ENCODE measurements at regions not wholly inside any gene's neighbourhood (a gene's known extent, or its start where the extent isn't known, plus 50 kb on each side); places are given as distances from the start of the nearest gene placed in this dataset.
"Not testable (repeated sequence)": the region's sequence is repeated elsewhere in the genome, so short reads cannot be mapped to it uniquely, and the experiment has no call there.

- Histone ChIP-seq H3K9me3 (no peaks in the 10 kb centered on the region), H3K27me3 (replicated peaks in 1 of 2; ENCODE audit: control insufficient read depth in 2 of 2, extremely low read depth in 1 of 2, insufficient read depth in 2 of 2, low read length in 1 of 2) (no peaks in the 10 kb centered on the region), H3K36me3 (ENCODE audit: control insufficient read depth in 2 of 2, extremely low read depth in 1 of 2, insufficient read depth in 1 of 2, low read length in 1 of 2) (no peaks in the 10 kb centered on the region), H3K4me3 (ENCODE audit: control insufficient read depth in 1 of 2, extremely low read depth in 1 of 2, low read length in 1 of 2) (no peak overlapping the region), H3K4me1 (ENCODE audit: control insufficient read depth in 1 of 2, extremely low read depth in 1 of 2, insufficient read depth in 2 of 2, low read length in 2 of 2) (no peaks in the 10 kb centered on the region), H3K27ac (ENCODE audit: low read length) (no peak overlapping the region)
- Mint-ChIP-seq H3K9me3 (no peaks in the 10 kb centered on the region), H3K4me3 (no peak overlapping the region), H3K36me3 (no peaks in the 10 kb centered on the region), H3K27ac (no peak overlapping the region), H3K27me3 (peaks cover 7 to 8% of the 10 kb centered on the region in 2 donors), H3K4me1 (peaks cover 0 to under 1% (median 0%) of the 10 kb centered on the region in 3 donors)
- CTCF ChIA-PET, result no interaction called here
- POLR2A ChIA-PET, result no interaction called here
- WGBS (ENCODE audit: insufficient coverage), result no CpG with 5 or more reads among the region's 3 CpGs
- DNase-seq (no peak), ATAC-seq (replicated peaks in 1 of 4) (no peak)
Observed at GRCh38 chr10:9390516-9390915, 1336.0 kb downstream of the GATA3 start.

GRCh38 chr10:9399275-9399983 is 1344.9 kb downstream of the GATA3 start:
- Histone ChIP-seq H3K4me3 (ENCODE audit: control insufficient read depth in 1 of 2, extremely low read depth in 1 of 2, low read length in 1 of 2) (no peak overlapping the region), H3K27me3 (replicated peaks in 1 of 2; ENCODE audit: control insufficient read depth in 2 of 2, extremely low read depth in 1 of 2, insufficient read depth in 2 of 2, low read length in 1 of 2) (peaks cover 0 to 4% of the 10 kb centered on the region in 2 experiments), H3K4me1 (ENCODE audit: control insufficient read depth in 1 of 2, extremely low read depth in 1 of 2, insufficient read depth in 2 of 2, low read length in 2 of 2) (no peaks in the 10 kb centered on the region), H3K9me3 (no peaks in the 10 kb centered on the region), H3K36me3 (ENCODE audit: control insufficient read depth in 2 of 2, extremely low read depth in 1 of 2, insufficient read depth in 1 of 2, low read length in 1 of 2) (no peaks in the 10 kb centered on the region), H3K27ac (ENCODE audit: low read length) (no peak overlapping the region)
- H3K4me1 Mint-ChIP-seq, result peaks cover 0 to 4% (median 0%) of the 10 kb centered on the region in 3 donors
- peaks cover 9 to 21% of the 10 kb centered on the region in 2 donors for H3K27me3 Mint-ChIP-seq
- ATAC-seq (replicated peaks in 1 of 4) (no peak), DNase-seq (no peak)
- peaks cover 0 to 3% (median 0%) of the 10 kb centered on the region in 3 donors for H3K9me3 Mint-ChIP-seq
- WGBS (ENCODE audit: insufficient coverage), result 74% methylated on average over 3 of the region's 6 CpGs
- no peak overlapping the region for H3K4me3 Mint-ChIP-seq
- no peaks in the 10 kb centered on the region for H3K36me3 Mint-ChIP-seq
- CTCF ChIA-PET, result no interaction called here
- no peak overlapping the region for H3K27ac Mint-ChIP-seq
- POLR2A ChIA-PET, result no interaction called here

GRCh38 chr10:9402067-9402466 is 1347.6 kb downstream of the GATA3 start:
- H3K9me3 Mint-ChIP-seq; H3K36me3 Mint-ChIP-seq; H3K27ac ChIP-seq (ENCODE audit: low read length); H3K9me3 ChIP-seq; H3K27ac Mint-ChIP-seq; POLR2A ChIA-PET; H3K36me3 ChIP-seq (ENCODE audit: control insufficient read depth in 2 of 2, extremely low read depth in 1 of 2, insufficient read depth in 1 of 2, low read length in 1 of 2); H3K4me1 ChIP-seq (ENCODE audit: control insufficient read depth in 1 of 2, extremely low read depth in 1 of 2, insufficient read depth in 2 of 2, low read length in 2 of 2); H3K4me3 ChIP-seq (ENCODE audit: control insufficient read depth in 1 of 2, extremely low read depth in 1 of 2, low read length in 1 of 2); H3K4me3 Mint-ChIP-seq; H3K27me3 ChIP-seq (replicated peaks in 1 of 2; ENCODE audit: control insufficient read depth in 2 of 2, extremely low read depth in 1 of 2, insufficient read depth in 2 of 2, low read length in 1 of 2); CTCF ChIA-PET; H3K4me1 Mint-ChIP-seq; ATAC-seq (replicated peaks in 1 of 4): not testable (repeated sequence)
- peaks cover 9 to 15% of the 10 kb centered on the region in 2 donors for H3K27me3 Mint-ChIP-seq
- DNase-seq, result peak in 1 of 35 experiments; percentile 1
- 90% methylated on average over 10 of the region's 11 CpGs for WGBS (ENCODE audit: insufficient coverage)

- H3K4me3 ChIP-seq (ENCODE audit: control insufficient read depth in 1 of 2, extremely low read depth in 1 of 2, low read length in 1 of 2); POLR2A ChIA-PET; CTCF ChIA-PET; ATAC-seq (replicated peaks in 1 of 4); H3K9me3 Mint-ChIP-seq; H3K9me3 ChIP-seq; H3K4me1 Mint-ChIP-seq; H3K36me3 Mint-ChIP-seq; DNase-seq; H3K4me1 ChIP-seq (ENCODE audit: control insufficient read depth in 1 of 2, extremely low read depth in 1 of 2, insufficient read depth in 2 of 2, low read length in 2 of 2); H3K27me3 ChIP-seq (replicated peaks in 1 of 2; ENCODE audit: control insufficient read depth in 2 of 2, extremely low read depth in 1 of 2, insufficient read depth in 2 of 2, low read length in 1 of 2); H3K27ac ChIP-seq (ENCODE audit: low read length); H3K27ac Mint-ChIP-seq; H3K4me3 Mint-ChIP-seq; H3K36me3 ChIP-seq (ENCODE audit: control insufficient read depth in 2 of 2, extremely low read depth in 1 of 2, insufficient read depth in 1 of 2, low read length in 1 of 2): not testable (repeated sequence)
- no CpG with 5 or more reads among the region's 9 CpGs for WGBS (ENCODE audit: insufficient coverage)
- peaks cover 9 to 15% of the 10 kb centered on the region in 2 donors for H3K27me3 Mint-ChIP-seq
Observed at GRCh38 chr10:9402507-9403195, 1348.2 kb downstream of the GATA3 start.

- H3K27me3 ChIP-seq (replicated peaks in 1 of 2; ENCODE audit: control insufficient read depth in 2 of 2, extremely low read depth in 1 of 2, insufficient read depth in 2 of 2, low read length in 1 of 2); POLR2A ChIA-PET; H3K4me1 Mint-ChIP-seq; ATAC-seq (replicated peaks in 1 of 4); CTCF ChIA-PET; H3K9me3 Mint-ChIP-seq; H3K27me3 Mint-ChIP-seq; H3K27ac ChIP-seq (ENCODE audit: low read length); H3K4me3 Mint-ChIP-seq; H3K36me3 ChIP-seq (ENCODE audit: control insufficient read depth in 2 of 2, extremely low read depth in 1 of 2, insufficient read depth in 1 of 2, low read length in 1 of 2); DNase-seq; H3K36me3 Mint-ChIP-seq; H3K27ac Mint-ChIP-seq; H3K9me3 ChIP-seq; H3K4me1 ChIP-seq (ENCODE audit: control insufficient read depth in 1 of 2, extremely low read depth in 1 of 2, insufficient read depth in 2 of 2, low read length in 2 of 2); H3K4me3 ChIP-seq (ENCODE audit: control insufficient read depth in 1 of 2, extremely low read depth in 1 of 2, low read length in 1 of 2): not testable (repeated sequence)
- WGBS (ENCODE audit: insufficient coverage), result 97% methylated on average over 19 of the region's 29 CpGs
Observed at GRCh38 chr10:9407201-9407600, 1352.7 kb downstream of the GATA3 start.

GRCh38 chr10:9416331-9416730 is 1361.8 kb downstream of the GATA3 start:
- H3K4me3 Mint-ChIP-seq, result no peak overlapping the region
- no peaks in the 10 kb centered on the region for H3K4me1 ChIP-seq (ENCODE audit: control insufficient read depth in 1 of 2, extremely low read depth in 1 of 2, insufficient read depth in 2 of 2, low read length in 2 of 2)
- ChIA-PET CTCF (no interaction called here), POLR2A (no interaction called here)
- H3K27me3 ChIP-seq (replicated peaks in 1 of 2; ENCODE audit: control insufficient read depth in 2 of 2, extremely low read depth in 1 of 2, insufficient read depth in 2 of 2, low read length in 1 of 2), result no peaks in the 10 kb centered on the region
- ATAC-seq (replicated peaks in 1 of 4) (no peak), DNase-seq (no peak)
- no peaks in the 10 kb centered on the region for H3K4me1 Mint-ChIP-seq
- H3K36me3 ChIP-seq (ENCODE audit: control insufficient read depth in 2 of 2, extremely low read depth in 1 of 2, insufficient read depth in 1 of 2, low read length in 1 of 2), result no peaks in the 10 kb centered on the region
- H3K27me3 Mint-ChIP-seq, result peaks cover 6 to 7% of the 10 kb centered on the region in 2 donors
- H3K4me3 ChIP-seq (ENCODE audit: control insufficient read depth in 1 of 2, extremely low read depth in 1 of 2, low read length in 1 of 2), result no peak overlapping the region
- WGBS (ENCODE audit: insufficient coverage), result no CpG with 5 or more reads among the region's 1 CpG
- no peaks in the 10 kb centered on the region for H3K9me3 Mint-ChIP-seq
- no peaks in the 10 kb centered on the region for H3K36me3 Mint-ChIP-seq
- H3K9me3 ChIP-seq, result no peaks in the 10 kb centered on the region
- H3K27ac ChIP-seq (ENCODE audit: low read length), result no peak overlapping the region
- H3K27ac Mint-ChIP-seq, result no peak overlapping the region
